Thyroid gland (tissue), 4 donors: ENCODE measurements at regions not wholly inside any gene's neighbourhood (a gene's known extent, or its start where the extent isn't known, plus 50 kb on each side); places are given as distances from the start of the nearest gene placed in this dataset.

Experiments used
- CTCF ChIP-seq, 6 experiments: fragments of 200-600 bp in 3 of 6; fragments of 450-650 bp in 3 of 6; sonication (generic) in 3 of 6; IDR thresholded peaks; one replicate each; pipeline ENCODE4 v1.5.1; 2016 to 2019; ENCODE audit warnings: antibody characterized with exemption in 6 of 6, mild to moderate bottlenecking in 2 of 6, inconsistent platforms in 1 of 6, moderate library complexity in 1 of 6
- POLR2A ChIP-seq, 2 donors: fragments of 450-650 bp; IDR thresholded peaks; one replicate each; pipeline ENCODE4 v1.6.1; 2017; ENCODE audit warnings: antibody characterized with exemption in 2 of 2, mild to moderate bottlenecking in 2 of 2, moderate library complexity in 1 of 2

DNA sequence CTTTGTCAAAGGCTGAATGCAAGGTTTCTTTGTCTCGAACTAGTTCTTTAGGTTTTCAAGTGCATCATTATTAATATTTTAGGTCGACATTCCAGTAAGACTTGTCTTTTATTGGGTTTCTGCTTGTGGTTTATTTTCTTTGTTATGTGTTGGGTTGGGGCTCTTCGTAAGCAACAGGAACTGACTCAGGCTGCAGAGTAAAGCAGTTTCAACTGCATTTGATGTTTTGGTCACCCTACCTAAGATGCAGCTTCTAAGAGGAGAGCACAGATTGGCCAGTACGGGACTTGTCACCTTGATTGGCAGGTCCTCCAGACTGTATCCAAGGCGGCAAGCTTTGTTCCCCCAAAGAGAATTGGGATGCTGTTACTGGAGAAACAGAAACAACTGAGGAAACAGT lies 149.5 kb upstream of the SULF2 start:
- TF ChIP-seq CTCF (IDR thresholded peaks at IDR 0.05) = no peak
- no peak for TF ChIP-seq POLR2A (IDR thresholded peaks at IDR 0.05)
